K562 (cell line): ENCODE measurements at regions not wholly inside any gene's neighbourhood (a gene's known extent, or its start where the extent isn't known, plus 50 kb on each side); places are given as distances from the start of the nearest gene placed in this dataset.

Experiments
- ATAC-seq: fragments of 200-7000 bp; cut with Tn5 transposase; 3 replicates; pipeline ENCODE4 v1.9.1; 2020; ENCODE audit warnings: moderate library complexity
- BruUV-seq: library from RNA; stranded (reverse); fragments of 400-500 nt; replicated peaks from 2 replicates; lab custom pipeline; 2021; lab: Mats Ljungman, UMichigan
- CTCF ChIA-PET: fragments of 300-600 bp; formaldehyde crosslinking; extraction: SDS; loops from one replicate; lab custom pipeline; 2021; ENCODE audit warnings: low intra/inter-chr PET ratio; lab: Yijun Ruan, JAX
- POLR2A ChIA-PET: fragments of 300-600, 350-650 bp; sonication (Branson Sonifier 250); formaldehyde crosslinking; extraction: SDS; loops from one replicate; lab custom pipeline; 2021; ENCODE audit warnings: antibody characterized with exemption, inconsistent platforms; lab: Yijun Ruan, JAX
- DNase-seq, 4 experiments: peaks; one replicate each; pipeline versions ENCODE4 v3.0.0 to v3.0.0-alpha.2; 2011 to 2018; ENCODE audit warnings: low spot score in 3 of 4, mixed read lengths in 3 of 4; ENCODE audit errors: extremely low read depth in 1 of 4
- FAIRE-seq: peaks from 2 replicates; lab custom pipeline; 2011; peaks lifted over from hg19 to GRCh38; lab: Jason Lieb, UNC
- H2AFZ ChIP-seq: 2 replicates; pipeline ENCODE4 v1.6.0; 2011; ENCODE audit warnings: low read depth, low read length, control low read depth, inconsistent platforms
- H3K27ac ChIP-seq: fragments of 200-600 bp; 3 replicates; pipeline ENCODE4 v1.8.0; 2011; ENCODE audit warnings: low read depth, mild to moderate bottlenecking, control low read depth, inconsistent platforms, low read length, moderate library complexity, mixed read lengths; ENCODE audit errors: extremely low read depth
- H3K27me3 ChIP-seq, 2 experiments: fragments of 300-600 bp in 1 of 2; 2 replicates in 1 of 2; 3 replicates in 1 of 2; pipeline versions ENCODE4 v1.6.0 to v1.8.0; 2011; ENCODE audit warnings: inconsistent platforms in 2 of 2, low read length in 2 of 2, mild to moderate bottlenecking in 1 of 2, mixed read lengths in 1 of 2, moderate library complexity in 1 of 2; ENCODE audit not compliant: control insufficient read depth in 2 of 2, insufficient read depth in 2 of 2
- H3K36me3 ChIP-seq: fragments of 300-600 bp; 3 replicates; pipeline ENCODE4 v1.8.0; 2011; ENCODE audit warnings: mild to moderate bottlenecking, low read length, inconsistent platforms; ENCODE audit not compliant: control insufficient read depth, insufficient read depth
- H3K4me1 ChIP-seq, 2 experiments: fragments of 200-600 bp in 1 of 2; replicated peaks in 1 of 2; 2 replicates in 1 of 2; 3 replicates in 1 of 2; pipeline versions ENCODE4 v1.5.1 to v1.8.0; 2011; ENCODE audit warnings: inconsistent platforms in 2 of 2, low read length in 2 of 2, mild to moderate bottlenecking in 1 of 2, mixed read lengths in 1 of 2, moderate library complexity in 1 of 2; ENCODE audit not compliant: control insufficient read depth in 2 of 2, insufficient read depth in 2 of 2
- H3K4me2 ChIP-seq: 2 replicates; pipeline ENCODE4 v1.6.1; 2011; ENCODE audit warnings: low read length, control low read depth, inconsistent platforms, mixed read lengths; ENCODE audit not compliant: insufficient read depth
- H3K4me3 ChIP-seq: fragments of 200-600 bp; sonication (generic), shearing (Covaris generic); 2 replicates; pipeline ENCODE4 v1.5.1; 2016; ENCODE audit warnings: control low read depth, inconsistent platforms
- H3K79me2 ChIP-seq: fragments of 200-600 bp; 3 replicates; pipeline ENCODE4 v1.8.0; 2011; ENCODE audit warnings: low read length, inconsistent platforms; ENCODE audit not compliant: control insufficient read depth, insufficient read depth
- H3K9ac ChIP-seq, 2 experiments: 2 replicates each; pipeline versions ENCODE4 v1.6.0 to v1.6.1; 2011; ENCODE audit warnings: low read depth in 2 of 2, low read length in 2 of 2, control low read depth in 1 of 2, inconsistent platforms in 1 of 2, mild to moderate bottlenecking in 1 of 2, mixed read lengths in 1 of 2; ENCODE audit not compliant: insufficient read depth in 1 of 2
- H3K9me1 ChIP-seq: one replicate; pipeline ENCODE4 v1.6.0; 2011; ENCODE audit warnings: inconsistent platforms, mild to moderate bottlenecking, low read length, moderate library complexity; ENCODE audit not compliant: control insufficient read depth, insufficient read depth
- H3K9me3 ChIP-seq: replicated peaks from 2 replicates; pipeline ENCODE4 v1.5.1; 2011; ENCODE audit warnings: low read depth, low read length, inconsistent platforms; ENCODE audit not compliant: control insufficient read depth, insufficient read depth
- H4K20me1 ChIP-seq: replicated peaks from 2 replicates; pipeline ENCODE4 v1.6.1; 2011; ENCODE audit warnings: low read length, inconsistent platforms, mixed read lengths; ENCODE audit not compliant: control insufficient read depth, insufficient read depth
- ARID4B ChIP-seq: sonication (generic); formaldehyde crosslinking; IDR thresholded peaks from 2 replicates; pipeline ENCODE4 v1.8.0; 2022; ENCODE audit warnings: mild to moderate bottlenecking, missing genetic modification reagents
- CEBPG ChIP-seq, 3 experiments: fragments of 200-800 bp in 1 of 3; sonication (Bioruptor generic) in 1 of 3; sonication (generic) in 1 of 3; formaldehyde crosslinking in 1 of 3; IDR thresholded peaks in 2 of 3; conservative IDR thresholded peaks in 1 of 3; 2 replicates each; pipeline versions ENCODE4 v1.6.1 to v1.8.0; 2016 to 2022; ENCODE audit warnings: missing compliant biosample characterization in 2 of 3, missing genetic modification characterization in 2 of 3, mild to moderate bottlenecking in 1 of 3, missing genetic modification reagents in 1 of 3
- CEBPZ ChIP-seq: fragments of 150-350 bp; IDR thresholded peaks from 2 replicates; pipeline ENCODE4 v1.6.1; 2014; ENCODE audit warnings: low read depth, mild to moderate bottlenecking, low read length, borderline replicate concordance
- GATAD2A ChIP-seq: fragments of 450-650 bp; IDR thresholded peaks from 2 replicates; pipeline ENCODE4 v1.6.1; 2017
- MTF1 ChIP-seq: fragments of 250-450 bp; sonication (Bioruptor Pico); IDR thresholded peaks from 2 replicates; pipeline ENCODE4 v1.9.0; 2021; ENCODE audit warnings: moderate library complexity, mild to moderate bottlenecking, inconsistent platforms, borderline replicate concordance
- NFYB ChIP-seq: IDR thresholded peaks from 2 replicates; pipeline ENCODE4 v1.6.1; 2011; ENCODE audit warnings: mild to moderate bottlenecking, moderate library complexity; ENCODE audit not compliant: insufficient read length; ENCODE audit errors: extremely low read depth
- RBM22 ChIP-seq: fragments of 200-400 bp; formaldehyde crosslinking; IDR thresholded peaks from 2 replicates; pipeline ENCODE4 v1.6.1; 2018; ENCODE audit warnings: low read length, low read depth; ENCODE audit not compliant: poor library complexity, severe bottlenecking
- SMAD3 ChIP-seq: fragments of 450-650 bp; formaldehyde crosslinking; conservative IDR thresholded peaks from 2 replicates; pipeline ENCODE4 v1.4.0; 2020; ENCODE audit warnings: mild to moderate bottlenecking
- TRIM28 ChIP-seq: fragments of 450-650 bp; IDR thresholded peaks from 2 replicates; pipeline ENCODE4 v1.6.1; 2017
- ZNF239 ChIP-seq: fragments of 250-450 bp; sonication (Bioruptor Pico); IDR thresholded peaks from 2 replicates; pipeline ENCODE4 v1.4.0; 2020; ENCODE audit warnings: mild to moderate bottlenecking
- WGBS: fragments of 100-300 bp; shearing (Covaris generic); methylation state at CpG from one replicate; pipeline ENCODE4 v1.1.6; 2016; ENCODE audit warnings: low coverage, mixed read lengths; ENCODE audit not compliant: insufficient coverage; ENCODE audit errors: missing lambda C conversion rate; 5-methylcytosine and 5-hydroxymethylcytosine counted together
- in situ Hi-C: fragments of 300-500 bp; cut with MboI; formaldehyde crosslinking; loops from 4 replicates; pipeline ENCODE4 v1.15.0; 2018; ENCODE audit warnings: inconsistent platforms, mixed read lengths
- intact Hi-C: fragments of 100-400 bp; cut with micrococcal nuclease; formaldehyde crosslinking; loops from 2 replicates; pipeline ENCODE4 v1.14.2; 2022

- ATAC-seq (no peak), DNase-seq (no peak), FAIRE-seq (no peak)
- Histone ChIP-seq H2AFZ (no peak overlapping the region), H3K27ac (no peak overlapping the region), H3K27me3 (no peaks in the 10 kb centered on the region), H3K9ac (no peak overlapping the region), H3K4me3 (no peak overlapping the region), H3K79me2 (no peaks in the 10 kb centered on the region), H3K4me2 (no peak overlapping the region), H3K9me3 (no peaks in the 10 kb centered on the region; the same call in 1 of the 2 replicates), H3K9me1 (no peaks in the 10 kb centered on the region), H3K36me3 (no peaks in the 10 kb centered on the region), H3K4me1 (no peaks in the 10 kb centered on the region), H4K20me1 (no peaks in the 10 kb centered on the region)
- 1% methylated on average over 4 of the region's 4 CpGs for WGBS
- POLR2A ChIA-PET, result no interaction called here
- no TSS peak for BruUV-seq
- no peak for TF ChIP-seq ZNF239 (CRISPR knock-in tag)
- TF ChIP-seq SMAD3 (CRISPR knock-in tag), result no peak
- TF ChIP-seq CEBPG (CRISPR knock-in tag; IDR thresholded peaks at IDR 0.05), result no peak
- no peak for TF ChIP-seq CEBPG (tag; conservative IDR thresholded peaks at IDR 0.05 in 1 of 2, IDR thresholded peaks at IDR 0.05 in 1 of 2)
- no peak for TF ChIP-seq NFYB
- no peak for TF ChIP-seq GATAD2A
- no peak for TF ChIP-seq ARID4B
- no peak for TF ChIP-seq CEBPZ
- no peak for TF ChIP-seq TRIM28
- TF ChIP-seq MTF1 (CRISPR knock-in tag), result no peak
- TF ChIP-seq RBM22, result no peak
- in situ Hi-C loops (no loop called here), intact Hi-C loops (no loop called here)
- CTCF ChIA-PET, result no interaction called here
Observed at GRCh38 chr1:187275985-187276575, 447.3 kb downstream of the PLA2G4A start.
